ENCODE measurements at regions not wholly inside any gene's neighbourhood (a gene's known extent, or its start where the extent isn't known, plus 50 kb on each side); places are given as distances from the start of the nearest gene placed in this dataset.

DNA sequence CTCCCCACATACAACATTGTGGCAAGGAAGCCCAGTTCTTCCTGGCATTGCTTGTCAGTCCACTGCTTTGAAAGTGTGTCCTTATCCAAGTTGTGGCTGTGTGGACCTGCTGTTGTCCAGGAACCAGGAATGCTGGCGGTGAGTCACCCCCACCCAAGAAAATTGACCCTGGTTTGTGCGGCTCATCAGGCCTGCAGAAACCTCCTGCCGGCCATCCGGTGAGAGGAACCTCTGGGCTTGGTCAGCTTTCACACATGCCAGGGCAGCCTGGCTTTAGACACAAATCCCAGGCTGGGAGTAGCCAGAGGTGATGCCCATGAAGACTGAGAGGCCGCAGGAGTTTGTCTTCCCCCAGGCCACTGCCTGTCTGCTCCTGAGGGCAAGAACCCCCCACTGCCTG lies 223.6 kb downstream of the TTLL2 start:
- no peak for TF ChIP-seq ZNF785 (CRISPR knock-in tag; IDR thresholded peaks at IDR 0.05)
- TF ChIP-seq MYC (IDR thresholded peaks at IDR 0.05; ENCODE audit: low read depth, low read length) = no peak
- TF ChIP-seq MYC (CRISPR knock-in tag; IDR thresholded peaks at IDR 0.05; ENCODE audit: borderline replicate concordance, low read depth) = no peak
- TF ChIP-seq ETV5 (CRISPR knock-in tag; IDR thresholded peaks at IDR 0.05; ENCODE audit: low read depth) = no peak
